HG02642 (cell line): ENCODE measurements at regions not wholly inside any gene's neighbourhood (a gene's known extent, or its start where the extent isn't known, plus 50 kb on each side); places are given as distances from the start of the nearest gene placed in this dataset.
"Not testable (repeated sequence)": the region's sequence is repeated elsewhere in the genome, so short reads cannot be mapped to it uniquely, and the experiment has no call there.

Source experiments
- ATAC-seq: cut with Tn5 transposase; IDR thresholded peaks from one replicate; pipeline ENCODE4 v1.9.1; 2021; ENCODE audit warnings: mild to moderate bottlenecking; ENCODE audit not compliant: unreplicated experiment, poor library complexity

GRCh38 chr2:166750624-166751023 is 137.7 kb upstream of the XIRP2 start:
- no peak for ATAC-seq

GRCh38 chr2:166744117-166744516 is 144.2 kb upstream of the XIRP2 start:
- not testable (repeated sequence) for ATAC-seq

- ATAC-seq, result not testable (repeated sequence)
Measured at GRCh38 chr2:166743482-166743881, 144.8 kb upstream of the XIRP2 start.

GRCh38 chr2:166727095-166727494 is 161.2 kb upstream of the XIRP2 start:
- ATAC-seq, result peak; percentile 98

GRCh38 chr2:166725927-166726924 is 162.1 kb upstream of the XIRP2 start:
- no peak for ATAC-seq

GRCh38 chr2:166716968-166717367 is 171.3 kb upstream of the XIRP2 start:
- no peak for ATAC-seq

- no peak for ATAC-seq
Measured at GRCh38 chr2:166700079-166700478, 188.2 kb upstream of the XIRP2 start.

GRCh38 chr2:166695154-166695553 is 193.1 kb upstream of the XIRP2 start:
- no peak for ATAC-seq

GRCh38 chr2:166686057-166686456 is 192.0 kb upstream of the SCN7A start:
- not testable (repeated sequence) for ATAC-seq

- no peak for ATAC-seq
Measured at GRCh38 chr2:166677996-166678395, 183.9 kb upstream of the SCN7A start.

GRCh38 chr2:166676716-166677115 is 182.7 kb upstream of the SCN7A start:
- no peak for ATAC-seq

GRCh38 chr2:166675553-166675952 is 181.5 kb upstream of the SCN7A start:
- no peak for ATAC-seq

- ATAC-seq, result no peak
Measured at GRCh38 chr2:166673986-166674385, 179.9 kb upstream of the SCN7A start.

GRCh38 chr2:166671801-166672200 is 177.8 kb upstream of the SCN7A start:
- no peak for ATAC-seq

GRCh38 chr2:166671235-166671634 is 177.2 kb upstream of the SCN7A start:
- ATAC-seq, result no peak

- no peak for ATAC-seq
Measured at GRCh38 chr2:166665991-166666940, 172.2 kb upstream of the SCN7A start.

GRCh38 chr2:166661824-166662223 is 167.8 kb upstream of the SCN7A start:
- ATAC-seq, result no peak

- ATAC-seq, result no peak
Measured at GRCh38 chr2:166661391-166661790, 167.3 kb upstream of the SCN7A start.

- no peak for ATAC-seq
Measured at GRCh38 chr2:166658901-166659300, 164.9 kb upstream of the SCN7A start.

- ATAC-seq, result no peak
Measured at GRCh38 chr2:166653185-166653813, 159.2 kb upstream of the SCN7A start.
